ENCODE measurements at regions not wholly inside any gene's neighbourhood (a gene's known extent, or its start where the extent isn't known, plus 50 kb on each side); places are given as distances from the start of the nearest gene placed in this dataset.
"Not testable (repeated sequence)": the region's sequence is repeated elsewhere in the genome, so short reads cannot be mapped to it uniquely, and the experiment has no call there.

DNA sequence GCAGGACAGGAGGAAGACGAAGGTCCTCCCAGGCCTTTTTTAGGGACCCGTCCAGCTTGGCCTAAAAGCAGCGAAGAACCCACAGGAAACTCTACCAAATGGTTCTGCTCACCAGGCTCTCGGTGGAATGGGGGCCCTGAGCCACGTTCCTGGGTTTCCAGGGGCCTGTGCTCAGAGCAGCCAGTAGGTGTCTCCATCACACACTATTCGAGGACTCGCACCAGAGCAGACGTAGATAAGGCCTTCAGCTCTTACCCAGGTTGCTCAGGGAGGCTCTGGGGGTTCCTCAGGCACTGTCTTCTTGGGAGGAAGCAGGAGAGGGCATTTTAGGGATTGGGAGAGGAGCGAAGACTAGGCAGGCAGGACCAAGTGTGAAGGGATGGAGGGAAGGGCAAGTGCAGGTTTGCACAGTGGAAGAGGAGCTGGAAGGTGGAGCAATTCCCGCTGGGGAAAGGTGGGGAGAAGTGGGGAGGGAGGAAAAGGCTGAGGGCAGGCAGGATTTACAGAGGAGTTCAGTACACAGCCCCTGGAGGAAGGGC lies 157.1 kb downstream of the RGS9 start:
- H3K4me3 ChIP-seq: no peak overlapping the region
- no peak for DNase-seq (ENCODE audit: low spot score)
- TF ChIP-seq, protein P1, sequence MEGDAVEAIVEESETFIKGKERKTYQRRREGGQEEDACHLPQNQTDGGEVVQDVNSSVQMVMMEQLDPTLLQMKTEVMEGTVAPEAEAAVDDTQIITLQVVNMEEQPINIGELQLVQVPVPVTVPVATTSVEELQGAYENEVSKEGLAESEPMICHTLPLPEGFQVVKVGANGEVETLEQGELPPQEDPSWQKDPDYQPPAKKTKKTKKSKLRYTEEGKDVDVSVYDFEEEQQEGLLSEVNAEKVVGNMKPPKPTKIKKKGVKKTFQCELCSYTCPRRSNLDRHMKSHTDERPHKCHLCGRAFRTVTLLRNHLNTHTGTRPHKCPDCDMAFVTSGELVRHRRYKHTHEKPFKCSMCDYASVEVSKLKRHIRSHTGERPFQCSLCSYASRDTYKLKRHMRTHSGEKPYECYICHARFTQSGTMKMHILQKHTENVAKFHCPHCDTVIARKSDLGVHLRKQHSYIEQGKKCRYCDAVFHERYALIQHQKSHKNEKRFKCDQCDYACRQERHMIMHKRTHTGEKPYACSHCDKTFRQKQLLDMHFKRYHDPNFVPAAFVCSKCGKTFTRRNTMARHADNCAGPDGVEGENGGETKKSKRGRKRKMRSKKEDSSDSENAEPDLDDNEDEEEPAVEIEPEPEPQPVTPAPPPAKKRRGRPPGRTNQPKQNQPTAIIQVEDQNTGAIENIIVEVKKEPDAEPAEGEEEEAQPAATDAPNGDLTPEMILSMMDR (IDR thresholded peaks at IDR 0.05): peak; percentile 61
- H3K27ac ChIP-seq: no peak overlapping the region

DNA sequence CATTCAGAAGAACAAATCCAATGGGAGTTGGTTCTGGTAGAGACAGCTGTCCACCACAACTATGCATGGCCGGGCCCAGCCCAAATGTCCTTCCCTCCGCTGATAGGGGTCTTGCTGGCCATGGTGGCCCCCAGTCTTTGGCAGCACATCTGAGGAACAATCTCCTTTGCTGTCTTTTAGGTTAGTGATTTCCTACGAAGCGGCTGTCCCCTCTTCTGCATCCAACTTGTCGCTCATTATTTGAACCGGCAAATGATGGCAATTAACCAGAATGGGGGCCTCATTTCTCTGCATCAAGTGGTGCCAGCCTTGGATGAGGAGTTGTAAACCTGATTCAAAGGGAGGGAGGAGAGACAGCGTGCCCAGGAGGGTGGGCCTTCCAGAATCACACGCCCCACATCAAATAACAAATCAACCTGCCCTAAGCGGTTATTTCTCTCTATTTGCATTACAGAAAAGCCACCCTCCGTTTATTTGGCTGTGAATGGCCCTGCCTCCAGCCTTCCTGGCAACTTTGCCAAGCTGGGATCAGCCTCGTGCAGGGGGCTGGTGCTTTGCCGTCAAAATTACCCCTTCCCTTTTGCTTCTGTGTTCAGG lies 156.5 kb downstream of the RGS9 start:
- no peak overlapping the region for H3K27ac ChIP-seq
- H3K4me3 ChIP-seq: no peak overlapping the region
- TF ChIP-seq, protein P1 (IDR thresholded peaks at IDR 0.05): no peak
- DNase-seq (ENCODE audit: low spot score): no peak

DNA sequence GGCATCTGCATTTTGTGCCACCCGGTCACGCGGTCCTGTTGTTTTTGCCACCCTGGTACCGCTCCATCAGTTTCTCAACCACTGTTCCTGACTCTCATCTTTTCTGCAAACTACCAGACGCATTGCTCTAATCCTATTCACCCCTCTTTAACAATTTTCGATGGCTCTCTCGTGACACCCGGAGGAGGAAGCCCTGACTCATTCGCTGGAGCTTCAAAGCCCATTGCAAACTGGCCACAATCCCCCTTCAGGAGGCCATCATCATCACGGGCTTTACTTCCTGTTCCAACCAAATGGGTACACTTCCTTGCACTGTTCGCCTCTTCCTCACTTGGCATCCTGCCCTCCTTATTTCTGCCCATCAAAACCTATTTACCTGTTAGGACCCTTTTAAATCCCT lies 155.3 kb downstream of the RGS9 start:
- DNase-seq (ENCODE audit: low spot score): no peak
- Histone ChIP-seq H3K27ac (no peak overlapping the region), H3K4me3 (no peak overlapping the region)
- TF ChIP-seq, protein P1 (IDR thresholded peaks at IDR 0.05): no peak

DNA sequence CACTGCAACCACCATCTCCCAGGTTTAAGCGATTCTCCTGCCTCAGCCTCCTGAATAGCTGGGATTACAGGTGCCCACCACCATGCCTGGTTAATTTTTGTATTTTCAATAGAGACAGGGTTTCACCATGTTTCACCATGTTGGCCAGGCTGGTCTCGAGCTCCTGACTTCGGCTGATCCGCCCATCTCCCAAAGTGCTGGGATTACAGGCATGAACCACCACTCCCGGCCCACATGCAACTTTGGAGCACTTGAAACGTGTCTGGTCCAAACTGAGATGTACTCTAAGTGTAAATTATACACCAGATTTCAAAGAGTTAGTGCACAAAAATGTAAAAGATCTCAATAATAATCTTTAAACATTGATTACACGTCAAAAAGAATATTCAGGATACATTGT lies 154.1 kb downstream of the RGS9 start:
- H3K27ac ChIP-seq; DNase-seq (ENCODE audit: low spot score); H3K4me3 ChIP-seq: not testable (repeated sequence)

DNA sequence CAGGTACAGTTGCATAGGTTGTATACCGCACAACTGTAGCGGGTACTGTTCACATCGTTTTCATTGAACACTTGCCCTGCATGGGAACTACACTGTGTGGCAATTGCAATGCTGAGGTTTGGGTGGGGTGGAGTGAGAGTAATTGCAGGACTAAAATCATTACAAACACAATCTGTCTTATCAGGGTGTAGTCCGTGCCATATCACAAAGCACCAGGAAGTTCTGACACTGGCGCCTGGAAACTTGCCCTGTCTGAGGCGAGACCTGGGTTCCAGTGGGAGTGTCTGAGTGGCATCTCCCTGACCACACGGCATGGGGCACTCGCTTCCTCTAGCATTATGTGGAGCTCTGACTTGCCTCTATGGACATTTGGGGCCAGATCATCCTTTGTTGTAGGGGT lies 153.4 kb downstream of the RGS9 start:
- H3K27ac ChIP-seq: no peak overlapping the region
- no peak for DNase-seq (ENCODE audit: low spot score)
- TF ChIP-seq, protein P1 (IDR thresholded peaks at IDR 0.05): no peak
- H3K4me3 ChIP-seq: no peak overlapping the region

DNA sequence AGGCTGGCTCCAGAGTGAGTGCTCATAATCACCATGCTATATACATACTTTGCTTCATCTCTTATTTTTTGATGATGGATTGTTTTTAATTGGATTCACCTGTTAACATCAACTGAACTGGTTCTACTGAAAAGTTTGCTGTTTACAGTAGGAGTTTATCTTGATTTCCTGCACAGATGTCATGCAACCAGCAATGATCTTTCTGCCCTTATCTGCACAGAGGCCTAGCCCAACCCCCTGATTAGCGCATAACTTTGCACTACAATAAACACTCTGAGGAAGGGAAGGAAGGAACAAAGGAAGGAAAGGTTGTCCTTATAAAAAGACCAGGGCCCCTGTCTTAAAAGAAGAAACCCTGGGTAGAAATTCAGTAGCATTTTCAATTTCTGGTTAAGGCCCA lies 152.9 kb downstream of the RGS9 start:
- Histone ChIP-seq H3K27ac (no peak overlapping the region), H3K4me3 (no peak overlapping the region)
- TF ChIP-seq, protein P1 (IDR thresholded peaks at IDR 0.05): no peak
- DNase-seq (ENCODE audit: low spot score): no peak

DNA sequence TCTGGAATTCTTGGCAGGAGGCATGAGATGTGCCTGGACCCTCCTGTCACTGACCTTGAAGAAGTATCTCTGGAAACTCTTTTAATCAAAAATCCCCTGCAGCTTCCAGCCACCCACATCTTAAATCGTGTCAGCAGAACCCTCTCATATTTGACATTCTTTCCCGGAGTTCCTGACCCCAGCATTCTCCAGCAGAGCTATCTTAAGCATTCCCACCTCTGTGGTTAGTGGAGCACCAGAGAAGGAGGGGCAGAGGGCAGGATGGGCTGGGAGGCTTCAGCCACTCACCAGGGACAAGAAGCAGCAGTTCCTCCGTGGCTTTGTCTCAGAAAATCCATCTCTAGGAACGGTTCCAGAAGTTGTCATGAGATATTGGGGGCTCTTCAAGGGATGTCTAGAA lies 149.9 kb downstream of the RGS9 start:
- H3K4me3 ChIP-seq: no peak overlapping the region
- H3K27ac ChIP-seq: no peak overlapping the region
- DNase-seq (ENCODE audit: low spot score): no peak
- TF ChIP-seq, protein P1 (IDR thresholded peaks at IDR 0.05): no peak
